IMR-90 (cell line): ENCODE measurements at regions not wholly inside any gene's neighbourhood (a gene's known extent, or its start where the extent isn't known, plus 50 kb on each side); places are given as distances from the start of the nearest gene placed in this dataset.

Experiments used
- ATAC-seq: fragments of 200-7000 bp; cut with Tn5 transposase; 2 replicates; pipeline ENCODE4 v1.9.1; 2020; ENCODE audit warnings: low read depth, mild to moderate bottlenecking, moderate library complexity
- BruUV-seq: library from RNA; stranded (reverse); fragments of 400-500 nt; replicated peaks from 2 replicates; lab custom pipeline; 2021; lab: Mats Ljungman, UMichigan
- CTCF ChIA-PET: fragments of 300-600 bp; formaldehyde crosslinking; extraction: SDS; loops from one replicate; lab custom pipeline; 2021; ENCODE audit warnings: antibody characterized with exemption; lab: Yijun Ruan, JAX
- POLR2A ChIA-PET: fragments of 300-600 bp; sonication (Branson Sonifier 250); formaldehyde crosslinking; loops from one replicate; lab custom pipeline; 2022; ENCODE audit warnings: antibody characterized with exemption; ENCODE audit not compliant: unreplicated experiment; lab: Charles Lee
- DNase-seq: peaks from one replicate; pipeline ENCODE4 v3.0.0; 2013
- H2AFZ ChIP-seq: replicated peaks from 2 replicates; pipeline ENCODE3; 2013; ENCODE audit warnings: low read length, mild to moderate bottlenecking; ENCODE audit not compliant: poor library complexity
- H2AK5ac ChIP-seq: 2 replicates; pipeline ENCODE4 v1.6.1; 2013; ENCODE audit warnings: low read depth, low read length, inconsistent platforms
- H2AK9ac ChIP-seq: replicated peaks from 2 replicates; pipeline ENCODE3; 2013; ENCODE audit warnings: mild to moderate bottlenecking, low read depth, low read length, moderate library complexity; ENCODE audit not compliant: poor library complexity
- H2BK120ac ChIP-seq: 2 replicates; pipeline ENCODE4 v1.6.1; 2013; ENCODE audit warnings: low read depth, low read length, inconsistent platforms
- H2BK15ac ChIP-seq: 3 replicates; pipeline ENCODE4 v1.6.1; 2013; ENCODE audit warnings: low read depth, low read length, inconsistent platforms
- H2BK20ac ChIP-seq: 2 replicates; pipeline ENCODE4 v1.6.1; 2013; ENCODE audit warnings: low read depth, mild to moderate bottlenecking, inconsistent platforms, low read length, moderate library complexity
- H2BK5ac ChIP-seq: 2 replicates; pipeline ENCODE4 v1.6.1; 2013; ENCODE audit warnings: mild to moderate bottlenecking, low read depth, low read length, inconsistent platforms; ENCODE audit not compliant: poor library complexity, severe bottlenecking
- H3K14ac ChIP-seq: replicated peaks from 2 replicates; pipeline ENCODE4 v1.6.1; 2013; ENCODE audit warnings: low read depth, low read length, inconsistent platforms
- H3K18ac ChIP-seq: 2 replicates; pipeline ENCODE4 v1.6.1; 2013; ENCODE audit warnings: low read depth, low read length, control low read depth
- H3K23ac ChIP-seq: 2 replicates; pipeline ENCODE4 v1.6.1; 2013; ENCODE audit warnings: low read depth, low read length, inconsistent platforms
- H3K27ac ChIP-seq: 2 replicates; pipeline ENCODE4 v1.5.1; 2013; ENCODE audit warnings: mild to moderate bottlenecking, control low read depth, low read length; ENCODE audit not compliant: insufficient read depth
- H3K27me3 ChIP-seq: 2 replicates; pipeline ENCODE4 v1.6.1; 2013; ENCODE audit warnings: low read length; ENCODE audit not compliant: control insufficient read depth, insufficient read depth
- H3K36me3 ChIP-seq: 2 replicates; pipeline ENCODE4 v1.6.1; 2013; ENCODE audit warnings: low read length, mixed read lengths; ENCODE audit not compliant: control insufficient read depth, insufficient read depth
- H3K4ac ChIP-seq: 2 replicates; pipeline ENCODE4 v1.6.1; 2013; ENCODE audit warnings: low read depth, low read length, inconsistent platforms
- H3K4me1 ChIP-seq: 2 replicates; pipeline ENCODE4 v1.6.1; 2013; ENCODE audit warnings: low read length, mixed read lengths; ENCODE audit not compliant: control insufficient read depth, insufficient read depth
- H3K4me2 ChIP-seq: 2 replicates; pipeline ENCODE4 v1.6.1; 2013; ENCODE audit warnings: low read depth, mild to moderate bottlenecking, control low read depth, low read length, moderate library complexity
- H3K4me3 ChIP-seq: 2 replicates; pipeline ENCODE4 v1.5.1; 2013; ENCODE audit warnings: low read depth, mild to moderate bottlenecking, control low read depth, low read length, moderate library complexity; ENCODE audit not compliant: insufficient read depth
- H3K56ac ChIP-seq: 2 replicates; pipeline ENCODE4 v1.6.1; 2013; ENCODE audit warnings: low read length, inconsistent platforms; ENCODE audit not compliant: insufficient read depth; ENCODE audit errors: extremely low read depth
- H3K79me1 ChIP-seq, 2 experiments: 2 replicates each; pipeline ENCODE4 v1.6.1; 2013; ENCODE audit warnings: low read length in 2 of 2, inconsistent platforms in 1 of 2, low read depth in 1 of 2
- H3K9ac ChIP-seq: 2 replicates; pipeline ENCODE4 v1.6.1; 2013; ENCODE audit warnings: low read depth, low read length, control low read depth
- H3K9me1 ChIP-seq: 2 replicates; pipeline ENCODE4 v1.6.1; 2013; ENCODE audit warnings: low read length, inconsistent platforms; ENCODE audit not compliant: insufficient read depth
- H3K9me3 ChIP-seq: 2 replicates; pipeline ENCODE4 v1.6.1; 2013; ENCODE audit warnings: low read length; ENCODE audit not compliant: control insufficient read depth, insufficient read depth
- H4K20me1 ChIP-seq: 2 replicates; pipeline ENCODE4 v1.6.1; 2013; ENCODE audit warnings: low read length, inconsistent platforms; ENCODE audit not compliant: insufficient read depth
- H4K5ac ChIP-seq: 2 replicates; pipeline ENCODE4 v1.6.1; 2013; ENCODE audit warnings: mild to moderate bottlenecking, low read depth, low read length, control low read depth
- H4K8ac ChIP-seq, 2 experiments: 2 replicates each; pipeline ENCODE4 v1.6.1; 2013; ENCODE audit warnings: low read depth in 2 of 2, low read length in 2 of 2, control low read depth in 1 of 2, inconsistent platforms in 1 of 2
- H4K91ac ChIP-seq: 2 replicates; pipeline ENCODE4 v1.6.1; 2013; ENCODE audit warnings: low read depth, low read length, inconsistent platforms; ENCODE audit not compliant: insufficient read depth
- CEBPB ChIP-seq: IDR thresholded peaks from 2 replicates; pipeline ENCODE4 v1.6.1; 2012; ENCODE audit warnings: low read depth, low read length, improper control_type of control experiment
- MXI1 ChIP-seq: IDR thresholded peaks from 2 replicates; pipeline ENCODE4 v1.6.1; 2012; ENCODE audit warnings: low read depth, mild to moderate bottlenecking, low read length, moderate library complexity, borderline replicate concordance
- RFX5 ChIP-seq: IDR thresholded peaks from 2 replicates; pipeline ENCODE4 v1.8.0; 2012; ENCODE audit warnings: low read depth, mild to moderate bottlenecking, low read length, moderate library complexity
- WGBS, 2 experiments: methylation state at CpG; one replicate each; pipeline versions ENCODE4 v1.1.5 to v1.1.7; 2013; ENCODE audit warnings: missing lambda C conversion rate in 2 of 2; ENCODE audit not compliant: insufficient read length in 1 of 2; ENCODE audit errors: extremely low coverage in 2 of 2; 5-methylcytosine and 5-hydroxymethylcytosine counted together
- dilution Hi-C: fragments of 300-500 bp; cut with HindIII; formaldehyde crosslinking; loops from one replicate; pipeline ENCODE4 v1.14.3; 2018; ENCODE audit warnings: low sequenced_read_pairs; ENCODE audit not compliant: unreplicated experiment
- in situ Hi-C: fragments of 300-500 bp; cut with MboI; formaldehyde crosslinking; loops from 3 replicates; pipeline ENCODE4 v1.14.3; 2019; ENCODE audit warnings: low sequenced_read_pairs, inconsistent platforms, mixed read lengths
- intact Hi-C: fragments of 100-400 bp; cut with micrococcal nuclease; formaldehyde crosslinking; loops from 2 replicates; pipeline ENCODE4 v1.10.0; 2022

GRCh38 chr4:124206779-124207605 lies 505.5 kb downstream of the ANKRD50 start:
- no peak overlapping the region for H3K27ac ChIP-seq
- ChIA-PET POLR2A (interaction anchor here (0.5 kb wide), 1 partner anchor 213 kb away, joined by 3 read pairs; no protein-coding TSS in a partner anchor), CTCF (interaction anchor here (0.6 kb wide), 1 partner anchor 811 kb away, joined by 6 read pairs; no protein-coding TSS in a partner anchor)
- H2AFZ ChIP-seq: no peak overlapping the region
- no peak overlapping the region; the same call in 1 of the 2 replicates for H3K4ac ChIP-seq
- H2BK120ac ChIP-seq: peak overlapping the region; percentile 16; the same call in 1 of the 2 replicates
- H3K4me2 ChIP-seq: peak overlapping the region; percentile 33; the same call in 1 of the 2 replicates
- no peak overlapping the region for H3K4me3 ChIP-seq
- dilution Hi-C loops: no loop called here
- H4K8ac ChIP-seq: peak overlapping the region in 1 of 2 experiments; percentile 47; a peak in 1 of 4 replicates
- peak overlapping the region; percentile 58; the same call in 1 of the 2 replicates for H2AK5ac ChIP-seq
- H3K56ac ChIP-seq: no peak overlapping the region
- ATAC-seq (peak; percentile 56), DNase-seq (peak; percentile 46)
- no peaks in the 10 kb centered on the region for H4K20me1 ChIP-seq
- H3K23ac ChIP-seq: no peak overlapping the region
- intact Hi-C loops: no loop called here
- H2AK9ac ChIP-seq: no peak overlapping the region
- no peak overlapping the region for H2BK5ac ChIP-seq
- H2BK20ac ChIP-seq: no peak overlapping the region
- no TSS peak for BruUV-seq
- in situ Hi-C loops: no loop called here
- peaks cover 6% of the 10 kb centered on the region for H3K4me1 ChIP-seq
- no peak overlapping the region for H4K5ac ChIP-seq
- no peak overlapping the region for H3K14ac ChIP-seq
- TF ChIP-seq MXI1 (no peak), RFX5 (no peak), CEBPB (peak; percentile 24; the same call in 1 of the 2 replicates)
- H3K9ac ChIP-seq: no peak overlapping the region
- H4K91ac ChIP-seq: no peak overlapping the region
- 0 out of 3 replicates have a peak overlapping the region, but pooled peaks have one; percentile 17 for H2BK15ac ChIP-seq
- H3K9me3 ChIP-seq: no peaks in the 10 kb centered on the region
- no peak overlapping the region; the same call in 1 of the 2 replicates for H3K18ac ChIP-seq
- no peaks in the 10 kb centered on the region for H3K27me3 ChIP-seq
- H3K9me1 ChIP-seq: no peaks in the 10 kb centered on the region
- H3K79me1 ChIP-seq: no peaks in the 10 kb centered on the region
- WGBS, 2 experiments: no CpG with 5 or more reads among the region's 9 CpGs
- no peaks in the 10 kb centered on the region for H3K36me3 ChIP-seq
